Umbilical cord (tissue), 1 donor: ENCODE measurements at regions not wholly inside any gene's neighbourhood (a gene's known extent, or its start where the extent isn't known, plus 50 kb on each side); places are given as distances from the start of the nearest gene placed in this dataset.
"Not testable (repeated sequence)": the region's sequence is repeated elsewhere in the genome, so short reads cannot be mapped to it uniquely, and the experiment has no call there.

Experiments
- DNase-seq: peaks from one replicate; pipeline ENCODE4 v3.0.0-alpha.2; 2015; ENCODE audit warnings: low spot score

DNA sequence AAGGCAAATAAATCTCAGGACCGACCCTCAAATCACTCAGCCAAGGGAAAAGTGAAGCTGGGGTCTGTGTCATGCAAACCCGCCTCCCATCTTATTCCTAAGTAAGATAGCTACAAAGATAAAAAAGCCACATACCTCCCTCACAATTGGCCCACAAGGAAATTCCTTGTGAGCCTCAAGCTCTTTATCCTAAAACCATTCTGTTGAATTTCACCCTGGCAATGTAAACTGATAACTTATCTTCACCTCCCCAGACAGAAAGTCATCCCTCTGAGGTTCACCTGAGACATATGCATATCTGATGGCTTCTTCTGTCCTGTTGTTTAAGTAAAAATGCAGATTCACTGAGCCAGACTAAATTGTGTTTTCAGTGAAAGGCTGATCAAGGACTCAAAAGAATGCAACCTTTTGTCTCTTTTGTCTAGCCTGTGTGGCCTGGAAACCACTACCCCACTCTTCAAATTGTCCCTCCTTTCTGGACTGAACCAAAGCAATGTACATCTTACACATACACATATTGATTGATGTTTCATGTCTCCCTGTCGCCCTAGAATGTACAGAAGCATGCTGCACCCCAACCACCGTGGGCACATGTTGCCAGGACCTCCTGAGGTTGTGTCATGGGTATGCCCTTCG lies 91.3 kb downstream of the MFAP3L start:
- DNase-seq = no peak

GRCh38 chr4:169933531-169933930 lies 92.7 kb downstream of the MFAP3L start:
- peak; percentile 82 for DNase-seq

DNA sequence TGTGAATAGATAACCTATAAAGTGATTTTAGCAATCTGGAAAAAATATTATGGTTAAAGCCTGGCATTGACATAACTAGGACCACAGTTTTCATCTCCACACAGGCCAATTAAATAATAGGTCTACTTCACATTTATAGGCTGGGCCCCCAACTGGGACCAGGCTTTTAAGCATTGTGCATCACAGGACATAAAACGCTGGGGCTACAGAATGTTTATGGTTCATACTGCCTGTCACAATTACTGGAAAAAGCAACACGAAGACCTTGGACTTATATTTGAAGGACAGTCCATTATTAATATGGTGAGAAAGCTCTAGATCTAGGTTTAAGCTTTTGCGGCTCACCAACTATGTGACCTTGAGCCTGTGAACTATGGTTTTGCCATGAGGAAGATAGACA lies 94.2 kb downstream of the MFAP3L start:
- no peak for DNase-seq

GRCh38 chr4:169930755-169931154 lies 95.4 kb downstream of the MFAP3L start:
- not testable (repeated sequence) for DNase-seq

GRCh38 chr4:169927280-169927679 lies 98.9 kb downstream of the MFAP3L start:
- DNase-seq = no peak

- DNase-seq = peak; percentile 49
These were observed 100.5 kb downstream of the MFAP3L start for GRCh38 chr4:169925678-169926077.

DNA sequence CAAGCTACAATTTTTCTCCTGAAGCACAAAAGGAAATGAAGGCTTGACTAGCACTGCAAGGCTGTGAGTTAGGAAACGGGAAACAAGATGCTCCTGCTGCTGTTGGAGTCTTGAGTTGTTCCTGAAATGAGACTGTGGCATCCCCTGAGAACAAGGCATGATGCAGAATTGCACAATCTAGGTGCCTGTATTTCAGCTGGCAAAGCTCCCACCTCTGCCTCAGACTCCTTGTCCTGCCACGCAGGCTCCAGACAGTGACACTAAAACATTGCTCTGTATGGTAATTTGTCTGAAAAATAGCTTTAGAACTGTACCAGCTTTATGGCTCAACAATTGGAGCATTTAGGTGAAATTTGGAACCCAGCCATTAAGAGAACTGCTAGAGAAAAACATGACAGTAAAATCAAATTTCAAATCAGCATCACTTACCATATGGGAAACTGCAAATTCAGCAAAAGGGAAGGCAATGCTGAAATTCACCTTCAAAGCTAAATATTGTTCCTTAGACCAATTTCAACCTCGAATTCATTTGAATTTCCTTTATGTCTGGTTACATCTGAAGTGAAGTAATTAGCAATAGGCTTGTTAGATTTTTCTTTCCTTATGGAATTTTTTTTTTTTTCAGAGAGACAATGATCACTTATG lies 103.4 kb downstream of the MFAP3L start:
- peak; percentile 12 for DNase-seq

DNA sequence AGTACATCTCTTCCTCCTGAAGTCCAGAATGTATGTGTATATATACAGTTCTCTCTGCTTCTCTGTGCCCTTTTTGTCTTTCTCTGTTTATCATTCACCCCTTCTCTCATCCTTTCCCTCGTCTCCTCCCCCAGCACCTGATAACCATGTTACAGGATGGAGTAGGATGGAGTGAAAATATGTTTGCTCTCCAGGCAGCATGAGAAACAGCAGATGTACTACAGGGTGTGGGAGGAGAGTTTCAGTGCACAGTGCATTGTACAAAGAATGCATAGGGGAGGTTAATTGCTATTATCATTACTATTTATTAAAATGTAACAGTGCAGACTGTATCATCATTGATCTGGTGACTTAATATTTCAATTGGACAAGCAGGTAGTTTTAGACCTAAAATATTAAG lies 104.5 kb downstream of the MFAP3L start:
- DNase-seq = no peak

- DNase-seq = no peak
These were observed 105.0 kb downstream of the MFAP3L start for GRCh38 chr4:169921237-169921636.

GRCh38 chr4:169919194-169920124 lies 106.7 kb downstream of the MFAP3L start:
- not testable (repeated sequence) for DNase-seq

GRCh38 chr4:169915545-169915944 lies 110.7 kb downstream of the MFAP3L start:
- no peak for DNase-seq

GRCh38 chr4:169914866-169915265 lies 111.3 kb downstream of the MFAP3L start:
- DNase-seq = no peak

DNA sequence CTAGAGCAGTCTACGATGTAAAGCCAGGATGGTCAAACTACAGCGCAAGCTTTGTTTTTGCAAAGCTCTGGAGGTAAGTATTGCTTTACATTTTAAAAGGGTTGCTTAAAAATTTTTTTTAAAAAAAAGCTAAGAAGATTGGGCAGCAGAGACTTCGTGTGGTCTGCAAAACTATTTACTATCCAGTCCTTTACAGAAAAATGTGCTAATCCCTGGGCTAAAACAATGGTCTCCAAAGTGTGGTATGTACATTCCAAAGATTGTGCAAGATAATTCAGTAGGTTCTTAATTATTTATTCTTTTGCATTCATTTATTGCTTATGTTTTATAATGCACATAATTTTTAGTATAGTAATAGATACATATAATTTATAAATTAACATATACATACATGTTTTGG lies 113.2 kb downstream of the MFAP3L start:
- DNase-seq = no peak

- no peak for DNase-seq
These were observed 116.3 kb downstream of the MFAP3L start for GRCh38 chr4:169909897-169910296.

GRCh38 chr4:169909479-169909878 lies 116.7 kb downstream of the MFAP3L start:
- no peak for DNase-seq

DNA sequence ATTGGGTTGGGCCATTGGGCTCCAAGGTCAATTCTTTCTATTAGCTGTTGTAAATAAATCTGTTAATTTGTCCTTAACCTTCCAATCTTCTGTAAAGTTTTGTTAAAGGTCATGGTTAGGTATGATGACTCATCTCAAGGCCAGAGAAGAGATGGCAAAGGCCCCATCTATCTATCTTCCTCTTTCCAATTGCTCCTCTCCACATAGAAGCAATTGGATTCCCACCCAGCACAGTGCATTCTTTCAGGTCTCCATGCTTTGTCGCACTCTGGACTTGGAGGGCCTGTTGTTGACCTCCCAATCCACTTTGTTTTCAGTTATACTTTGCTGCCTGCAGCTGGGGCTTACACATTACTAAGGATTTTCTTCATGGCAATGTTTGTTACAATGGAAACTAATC lies 118.5 kb downstream of the MFAP3L start:
- no peak for DNase-seq

- no peak for DNase-seq
These were observed 119.4 kb downstream of the MFAP3L start for GRCh38 chr4:169906821-169907220.

GRCh38 chr4:169906104-169906503 lies 120.1 kb downstream of the MFAP3L start:
- DNase-seq = no peak

DNA sequence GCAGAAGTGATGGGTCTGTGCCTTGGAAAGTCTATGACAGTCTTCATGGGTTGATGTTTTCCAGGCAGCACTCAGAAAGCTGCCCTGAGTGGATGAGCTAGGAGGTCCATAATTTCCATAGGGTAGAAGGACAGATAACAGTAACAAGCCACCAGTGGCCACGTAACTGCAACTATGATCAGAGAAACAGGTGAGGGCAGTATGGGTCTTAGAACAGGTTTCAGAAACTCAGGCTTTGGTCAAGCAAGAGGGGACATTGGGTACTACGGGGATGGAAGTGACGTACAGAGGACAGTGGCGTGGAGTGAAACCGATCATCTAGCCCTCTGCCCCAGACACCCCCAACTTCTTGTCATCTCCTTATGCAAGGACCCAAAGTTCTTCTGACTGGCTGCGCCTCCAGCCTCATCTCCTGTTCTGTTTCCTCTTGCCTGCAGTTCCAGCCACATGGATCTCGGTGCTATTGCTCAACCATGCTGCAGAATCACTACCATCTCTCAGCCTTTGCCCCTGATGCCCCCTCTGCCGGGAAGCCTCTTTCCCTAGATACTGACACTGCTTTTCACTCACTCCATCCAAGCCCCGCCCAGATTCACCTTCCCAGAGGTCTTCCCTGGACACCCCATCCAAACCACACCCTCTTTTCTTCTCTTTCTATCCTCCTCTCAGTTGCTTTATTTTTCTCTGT lies 123.4 kb downstream of the MFAP3L start:
- DNase-seq = no peak

DNA sequence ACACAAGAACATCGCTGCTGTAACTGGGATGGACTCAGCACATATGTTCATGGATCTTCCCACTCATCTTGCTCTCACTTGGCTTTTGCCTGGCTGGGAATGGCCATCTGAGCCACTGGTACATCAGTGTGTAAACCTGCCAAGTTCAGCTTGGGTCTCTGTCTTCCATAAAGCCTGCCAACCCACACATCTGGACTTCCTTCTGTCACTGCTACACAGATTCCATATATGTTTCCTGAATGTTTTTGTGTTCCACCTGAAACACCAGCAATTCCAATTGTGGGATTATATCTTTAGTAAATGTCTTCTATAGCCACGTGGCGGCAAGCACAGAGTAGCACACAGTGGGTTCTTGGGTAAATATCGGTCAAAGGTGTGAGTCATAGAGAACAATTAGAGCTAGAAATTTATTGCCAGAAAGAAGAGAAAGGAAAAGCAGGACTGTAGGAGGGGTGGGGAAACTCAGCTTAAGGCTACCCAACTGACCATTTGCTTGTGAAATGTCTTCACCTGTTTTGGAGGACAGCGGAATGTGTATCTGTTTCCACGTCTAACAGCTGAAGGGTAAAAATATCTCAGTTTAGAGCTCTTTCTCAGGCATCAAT lies 125.9 kb downstream of the MFAP3L start:
- no peak for DNase-seq

DNA sequence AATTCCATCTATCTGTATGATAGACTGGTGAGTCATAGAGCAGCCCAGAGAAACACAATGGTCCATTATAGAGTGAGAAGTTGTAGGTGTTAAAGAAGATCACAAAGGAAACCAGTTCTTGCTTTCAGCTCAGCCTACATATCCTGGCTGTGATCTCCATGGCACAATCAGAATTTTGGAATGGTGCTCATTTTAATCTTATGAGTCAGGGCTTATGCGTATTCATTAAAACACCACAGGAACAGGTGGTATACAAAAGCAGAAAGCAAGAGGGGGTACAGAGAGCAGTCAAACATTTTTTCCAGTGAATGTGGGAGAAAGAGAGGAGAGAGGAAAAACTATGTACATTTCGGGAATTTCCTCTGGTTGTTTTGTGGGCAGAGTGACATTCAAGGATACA lies 126.9 kb downstream of the MFAP3L start:
- DNase-seq = no peak

DNA sequence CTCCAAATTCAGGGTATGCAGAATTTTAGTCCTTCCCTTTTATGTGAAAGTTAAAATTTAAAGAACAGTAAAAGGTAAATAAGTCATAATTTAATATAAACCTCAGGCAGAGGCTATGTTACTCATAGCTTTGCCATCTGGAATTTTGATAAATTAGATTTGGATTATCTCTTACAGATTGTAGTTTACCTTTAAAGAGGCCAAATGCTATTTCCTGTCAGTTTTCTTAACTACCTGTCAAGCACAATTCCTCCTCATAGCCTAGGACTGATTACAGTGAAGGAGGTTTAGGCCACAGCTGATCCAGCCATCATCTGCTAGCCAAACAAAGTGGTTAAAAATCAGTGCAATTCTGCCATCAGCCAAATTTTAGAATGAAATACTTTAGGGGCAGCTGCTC lies 128.1 kb downstream of the MFAP3L start:
- DNase-seq = no peak
